HUES64 (cell line): ENCODE measurements at regions not wholly inside any gene's neighbourhood (a gene's known extent, or its start where the extent isn't known, plus 50 kb on each side); places are given as distances from the start of the nearest gene placed in this dataset.
"Not testable (repeated sequence)": the region's sequence is repeated elsewhere in the genome, so short reads cannot be mapped to it uniquely, and the experiment has no call there.

Source experiments
- H3K27ac ChIP-seq: 2 replicates; pipeline ENCODE4 v1.7.0; 2013; ENCODE audit warnings: low read depth, low read length, inconsistent platforms
- H3K27me3 ChIP-seq: 2 replicates; pipeline ENCODE4 v1.6.1; 2013; ENCODE audit warnings: mild to moderate bottlenecking, low read length; ENCODE audit not compliant: insufficient read depth
- H3K36me3 ChIP-seq: 2 replicates; pipeline ENCODE4 v1.6.1; 2013; ENCODE audit warnings: mild to moderate bottlenecking, low read length; ENCODE audit not compliant: insufficient read depth
- H3K4me1 ChIP-seq: 2 replicates; pipeline ENCODE4 v1.6.1; 2013; ENCODE audit warnings: mild to moderate bottlenecking, low read length, moderate library complexity; ENCODE audit not compliant: insufficient read depth
- H3K4me3 ChIP-seq: 2 replicates; pipeline ENCODE4 v1.5.1; 2013; ENCODE audit warnings: mild to moderate bottlenecking, low read length, moderate library complexity
- H3K9ac ChIP-seq: 2 replicates; pipeline ENCODE4 v1.6.1; 2013; ENCODE audit warnings: mild to moderate bottlenecking, low read depth, low read length
- H3K9me3 ChIP-seq: 2 replicates; pipeline ENCODE4 v1.6.1; 2013; ENCODE audit warnings: low read depth, low read length; ENCODE audit not compliant: insufficient read depth
- WGBS: fragments of 150-250, 120-280 bp; methylation state at CpG from one replicate; pipeline ENCODE4 v1.1.7; 2013; ENCODE audit warnings: missing lambda C conversion rate; 5-methylcytosine and 5-hydroxymethylcytosine counted together

- not testable (repeated sequence) for H3K27ac ChIP-seq, H3K9ac ChIP-seq, H3K4me3 ChIP-seq, H3K4me1 ChIP-seq, H3K27me3 ChIP-seq, H3K36me3 ChIP-seq, H3K9me3 ChIP-seq
- 94% methylated on average over 39 of the region's 39 CpGs for WGBS
These were observed 141.4 kb downstream of the SPRY1 start for GRCh38 chr4:123537906-123538402.

GRCh38 chr4:123545667-123546572, 149.3 kb downstream of the SPRY1 start:
- peaks cover 8% of the 10 kb centered on the region for H3K27me3 ChIP-seq
- peaks cover 36% of the 10 kb centered on the region for H3K4me1 ChIP-seq
- H3K4me3 ChIP-seq, result no peak overlapping the region
- peak overlapping the region; percentile 3; the same call in 1 of the 2 replicates for H3K27ac ChIP-seq
- no peaks in the 10 kb centered on the region for H3K36me3 ChIP-seq
- 85% methylated on average over 7 of the region's 7 CpGs for WGBS
- H3K9ac ChIP-seq, result peak overlapping the region; percentile 67
- H3K9me3 ChIP-seq, result no peaks in the 10 kb centered on the region

GRCh38 chr4:123546573-123547060, 150.0 kb downstream of the SPRY1 start:
- H3K36me3 ChIP-seq, result no peaks in the 10 kb centered on the region
- H3K27me3 ChIP-seq, result peaks cover 8% of the 10 kb centered on the region
- H3K27ac ChIP-seq, result peak overlapping the region; percentile 42
- 68% methylated on average over 9 of the region's 9 CpGs for WGBS
- peaks cover 36% of the 10 kb centered on the region for H3K4me1 ChIP-seq
- H3K4me3 ChIP-seq, result 0 out of 2 replicates have a peak overlapping the region, but pooled peaks have one; percentile 35
- peak overlapping the region; percentile 67 for H3K9ac ChIP-seq
- no peaks in the 10 kb centered on the region for H3K9me3 ChIP-seq

- Histone ChIP-seq H3K27me3 (peaks cover 8% of the 10 kb centered on the region), H3K4me1 (peaks cover 36% of the 10 kb centered on the region), H3K27ac (peak overlapping the region; percentile 42), H3K9me3 (no peaks in the 10 kb centered on the region), H3K36me3 (no peaks in the 10 kb centered on the region), H3K9ac (peak overlapping the region; percentile 67), H3K4me3 (peak overlapping the region; percentile 35)
- WGBS, result 34% methylated on average over 26 of the region's 26 CpGs
These were observed 150.9 kb downstream of the SPRY1 start for GRCh38 chr4:123547216-123548165.

- Histone ChIP-seq H3K4me3 (no peak overlapping the region), H3K27ac (no peak overlapping the region), H3K27me3 (peaks cover 2% of the 10 kb centered on the region), H3K36me3 (no peaks in the 10 kb centered on the region), H3K4me1 (peaks cover 29% of the 10 kb centered on the region), H3K9me3 (no peaks in the 10 kb centered on the region), H3K9ac (no peak overlapping the region)
- 85% methylated on average over 4 of the region's 4 CpGs for WGBS
These were observed 156.7 kb downstream of the SPRY1 start for GRCh38 chr4:123553279-123553678.

GRCh38 chr4:123553733-123554637, 157.4 kb downstream of the SPRY1 start:
- Histone ChIP-seq H3K27ac (no peak overlapping the region), H3K9me3 (no peaks in the 10 kb centered on the region), H3K4me3 (no peak overlapping the region), H3K27me3 (no peaks in the 10 kb centered on the region), H3K9ac (no peak overlapping the region), H3K36me3 (no peaks in the 10 kb centered on the region), H3K4me1 (peaks cover 30% of the 10 kb centered on the region)
- WGBS, result 92% methylated on average over 3 of the region's 3 CpGs

GRCh38 chr4:123554801-123555232, 158.2 kb downstream of the SPRY1 start:
- Histone ChIP-seq H3K27me3 (no peaks in the 10 kb centered on the region), H3K9ac (no peak overlapping the region), H3K27ac (no peak overlapping the region), H3K9me3 (no peaks in the 10 kb centered on the region), H3K4me3 (no peak overlapping the region), H3K4me1 (peaks cover 37% of the 10 kb centered on the region), H3K36me3 (no peaks in the 10 kb centered on the region)
- WGBS, result 84% methylated on average over 5 of the region's 5 CpGs

- no peaks in the 10 kb centered on the region for H3K36me3 ChIP-seq
- no peaks in the 10 kb centered on the region for H3K9me3 ChIP-seq
- no peak overlapping the region for H3K27ac ChIP-seq
- no peak overlapping the region for H3K9ac ChIP-seq
- WGBS, result 70% methylated on average over 9 of the region's 9 CpGs
- no peak overlapping the region for H3K4me3 ChIP-seq
- no peaks in the 10 kb centered on the region for H3K27me3 ChIP-seq
- peaks cover 42% of the 10 kb centered on the region for H3K4me1 ChIP-seq
These were observed 158.7 kb downstream of the SPRY1 start for GRCh38 chr4:123555233-123555806.

GRCh38 chr4:123555807-123556273, 159.2 kb downstream of the SPRY1 start:
- H3K4me1 ChIP-seq, result peaks cover 43% of the 10 kb centered on the region
- no peak overlapping the region for H3K4me3 ChIP-seq

GRCh38 chr4:123556526-123556925, 159.9 kb downstream of the SPRY1 start:
- H3K4me3 ChIP-seq, result no peak overlapping the region
- 87% methylated on average over 4 of the region's 4 CpGs for WGBS
- no peak overlapping the region for H3K9ac ChIP-seq
- no peaks in the 10 kb centered on the region for H3K9me3 ChIP-seq
- no peaks in the 10 kb centered on the region for H3K36me3 ChIP-seq
- H3K4me1 ChIP-seq, result peaks cover 43% of the 10 kb centered on the region
- no peak overlapping the region for H3K27ac ChIP-seq
- no peaks in the 10 kb centered on the region for H3K27me3 ChIP-seq

More at GRCh38 chr4:123555807-123556273, 159.2 kb downstream of the SPRY1 start:
- WGBS, result 81% methylated on average over 6 of the region's 6 CpGs
- no peaks in the 10 kb centered on the region for H3K27me3 ChIP-seq
- no peak overlapping the region for H3K9ac ChIP-seq
- H3K9me3 ChIP-seq, result no peaks in the 10 kb centered on the region
- H3K27ac ChIP-seq, result no peak overlapping the region
- H3K36me3 ChIP-seq, result no peaks in the 10 kb centered on the region
